Gastrocnemius medialis (tissue), 4 donors: ENCODE measurements at regions not wholly inside any gene's neighbourhood (a gene's known extent, or its start where the extent isn't known, plus 50 kb on each side); places are given as distances from the start of the nearest gene placed in this dataset.

Experiments
- CTCF ChIP-seq, 5 experiments: fragments of 450-650 bp in 3 of 5; fragments of 200-600 bp in 2 of 5; sonication (generic) in 2 of 5; IDR thresholded peaks in 4 of 5; conservative IDR thresholded peaks in 1 of 5; 1 replicate in 4 of 5; 2 replicates in 1 of 5; pipeline ENCODE4 v1.5.1; 2016 to 2019; ENCODE audit warnings: antibody characterized with exemption in 5 of 5, mild to moderate bottlenecking in 3 of 5, moderate library complexity in 3 of 5
- POLR2A ChIP-seq, 2 donors: fragments of 450-650 bp; IDR thresholded peaks; one replicate each; pipeline ENCODE4 v1.6.1; 2017; ENCODE audit warnings: antibody characterized with exemption in 2 of 2, mild to moderate bottlenecking in 2 of 2, moderate library complexity in 2 of 2

- TF ChIP-seq CTCF (IDR thresholded peaks at IDR 0.05 in 4 of 5, conservative IDR thresholded peaks at IDR 0.05 in 1 of 5) (no peak), POLR2A (IDR thresholded peaks at IDR 0.05) (no peak)
Measured at GRCh38 chr3:101065962-101066361, 72.7 kb upstream of the ABI3BP start.
